H1 (cell line): ENCODE measurements at regions not wholly inside any gene's neighbourhood (a gene's known extent, or its start where the extent isn't known, plus 50 kb on each side); places are given as distances from the start of the nearest gene placed in this dataset.

ENCODE experiments used
- TF ChIP-seq, protein P1 (sequence below): fragments of 300-600 bp; sonication (generic); IDR thresholded peaks from 2 replicates; pipeline ENCODE4 v1.7.1; 2012; ENCODE audit warnings: low read length, moderate library complexity, mild to moderate bottlenecking, inconsistent platforms; ENCODE audit not compliant: insufficient replicate concordance

DNA sequence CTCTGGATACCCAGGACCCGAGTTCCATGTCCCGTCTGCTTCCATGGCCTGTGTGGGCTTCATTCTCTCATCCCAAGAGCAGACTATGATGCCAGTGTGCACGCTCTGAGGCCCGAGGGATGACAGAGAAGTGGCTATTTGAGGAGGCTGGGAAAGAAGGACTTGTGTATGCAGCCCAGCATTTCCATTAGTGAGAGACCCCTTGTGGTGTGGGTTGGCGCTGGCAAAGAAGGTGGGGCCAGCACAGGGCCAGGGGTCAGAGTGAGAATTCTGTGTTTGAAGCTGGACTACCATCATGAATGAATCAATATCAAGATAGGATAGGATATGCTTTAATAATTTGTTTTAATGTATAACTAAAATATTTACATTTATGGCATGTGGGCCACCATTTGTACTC, 200.8 kb downstream of the HIPK3 start (continued):
- TF ChIP-seq, protein P1, sequence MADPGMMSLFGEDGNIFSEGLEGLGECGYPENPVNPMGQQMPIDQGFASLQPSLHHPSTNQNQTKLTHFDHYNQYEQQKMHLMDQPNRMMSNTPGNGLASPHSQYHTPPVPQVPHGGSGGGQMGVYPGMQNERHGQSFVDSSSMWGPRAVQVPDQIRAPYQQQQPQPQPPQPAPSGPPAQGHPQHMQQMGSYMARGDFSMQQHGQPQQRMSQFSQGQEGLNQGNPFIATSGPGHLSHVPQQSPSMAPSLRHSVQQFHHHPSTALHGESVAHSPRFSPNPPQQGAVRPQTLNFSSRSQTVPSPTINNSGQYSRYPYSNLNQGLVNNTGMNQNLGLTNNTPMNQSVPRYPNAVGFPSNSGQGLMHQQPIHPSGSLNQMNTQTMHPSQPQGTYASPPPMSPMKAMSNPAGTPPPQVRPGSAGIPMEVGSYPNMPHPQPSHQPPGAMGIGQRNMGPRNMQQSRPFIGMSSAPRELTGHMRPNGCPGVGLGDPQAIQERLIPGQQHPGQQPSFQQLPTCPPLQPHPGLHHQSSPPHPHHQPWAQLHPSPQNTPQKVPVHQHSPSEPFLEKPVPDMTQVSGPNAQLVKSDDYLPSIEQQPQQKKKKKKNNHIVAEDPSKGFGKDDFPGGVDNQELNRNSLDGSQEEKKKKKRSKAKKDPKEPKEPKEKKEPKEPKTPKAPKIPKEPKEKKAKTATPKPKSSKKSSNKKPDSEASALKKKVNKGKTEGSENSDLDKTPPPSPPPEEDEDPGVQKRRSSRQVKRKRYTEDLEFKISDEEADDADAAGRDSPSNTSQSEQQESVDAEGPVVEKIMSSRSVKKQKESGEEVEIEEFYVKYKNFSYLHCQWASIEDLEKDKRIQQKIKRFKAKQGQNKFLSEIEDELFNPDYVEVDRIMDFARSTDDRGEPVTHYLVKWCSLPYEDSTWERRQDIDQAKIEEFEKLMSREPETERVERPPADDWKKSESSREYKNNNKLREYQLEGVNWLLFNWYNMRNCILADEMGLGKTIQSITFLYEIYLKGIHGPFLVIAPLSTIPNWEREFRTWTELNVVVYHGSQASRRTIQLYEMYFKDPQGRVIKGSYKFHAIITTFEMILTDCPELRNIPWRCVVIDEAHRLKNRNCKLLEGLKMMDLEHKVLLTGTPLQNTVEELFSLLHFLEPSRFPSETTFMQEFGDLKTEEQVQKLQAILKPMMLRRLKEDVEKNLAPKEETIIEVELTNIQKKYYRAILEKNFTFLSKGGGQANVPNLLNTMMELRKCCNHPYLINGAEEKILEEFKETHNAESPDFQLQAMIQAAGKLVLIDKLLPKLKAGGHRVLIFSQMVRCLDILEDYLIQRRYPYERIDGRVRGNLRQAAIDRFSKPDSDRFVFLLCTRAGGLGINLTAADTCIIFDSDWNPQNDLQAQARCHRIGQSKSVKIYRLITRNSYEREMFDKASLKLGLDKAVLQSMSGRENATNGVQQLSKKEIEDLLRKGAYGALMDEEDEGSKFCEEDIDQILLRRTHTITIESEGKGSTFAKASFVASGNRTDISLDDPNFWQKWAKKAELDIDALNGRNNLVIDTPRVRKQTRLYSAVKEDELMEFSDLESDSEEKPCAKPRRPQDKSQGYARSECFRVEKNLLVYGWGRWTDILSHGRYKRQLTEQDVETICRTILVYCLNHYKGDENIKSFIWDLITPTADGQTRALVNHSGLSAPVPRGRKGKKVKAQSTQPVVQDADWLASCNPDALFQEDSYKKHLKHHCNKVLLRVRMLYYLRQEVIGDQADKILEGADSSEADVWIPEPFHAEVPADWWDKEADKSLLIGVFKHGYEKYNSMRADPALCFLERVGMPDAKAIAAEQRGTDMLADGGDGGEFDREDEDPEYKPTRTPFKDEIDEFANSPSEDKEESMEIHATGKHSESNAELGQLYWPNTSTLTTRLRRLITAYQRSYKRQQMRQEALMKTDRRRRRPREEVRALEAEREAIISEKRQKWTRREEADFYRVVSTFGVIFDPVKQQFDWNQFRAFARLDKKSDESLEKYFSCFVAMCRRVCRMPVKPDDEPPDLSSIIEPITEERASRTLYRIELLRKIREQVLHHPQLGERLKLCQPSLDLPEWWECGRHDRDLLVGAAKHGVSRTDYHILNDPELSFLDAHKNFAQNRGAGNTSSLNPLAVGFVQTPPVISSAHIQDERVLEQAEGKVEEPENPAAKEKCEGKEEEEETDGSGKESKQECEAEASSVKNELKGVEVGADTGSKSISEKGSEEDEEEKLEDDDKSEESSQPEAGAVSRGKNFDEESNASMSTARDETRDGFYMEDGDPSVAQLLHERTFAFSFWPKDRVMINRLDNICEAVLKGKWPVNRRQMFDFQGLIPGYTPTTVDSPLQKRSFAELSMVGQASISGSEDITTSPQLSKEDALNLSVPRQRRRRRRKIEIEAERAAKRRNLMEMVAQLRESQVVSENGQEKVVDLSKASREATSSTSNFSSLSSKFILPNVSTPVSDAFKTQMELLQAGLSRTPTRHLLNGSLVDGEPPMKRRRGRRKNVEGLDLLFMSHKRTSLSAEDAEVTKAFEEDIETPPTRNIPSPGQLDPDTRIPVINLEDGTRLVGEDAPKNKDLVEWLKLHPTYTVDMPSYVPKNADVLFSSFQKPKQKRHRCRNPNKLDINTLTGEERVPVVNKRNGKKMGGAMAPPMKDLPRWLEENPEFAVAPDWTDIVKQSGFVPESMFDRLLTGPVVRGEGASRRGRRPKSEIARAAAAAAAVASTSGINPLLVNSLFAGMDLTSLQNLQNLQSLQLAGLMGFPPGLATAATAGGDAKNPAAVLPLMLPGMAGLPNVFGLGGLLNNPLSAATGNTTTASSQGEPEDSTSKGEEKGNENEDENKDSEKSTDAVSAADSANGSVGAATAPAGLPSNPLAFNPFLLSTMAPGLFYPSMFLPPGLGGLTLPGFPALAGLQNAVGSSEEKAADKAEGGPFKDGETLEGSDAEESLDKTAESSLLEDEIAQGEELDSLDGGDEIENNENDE: no peak
